Mucosa of descending colon (tissue), 3 donors: ENCODE measurements at regions not wholly inside any gene's neighbourhood (a gene's known extent, or its start where the extent isn't known, plus 50 kb on each side); places are given as distances from the start of the nearest gene placed in this dataset.

Experiments
- ATAC-seq: fragments of 200-7000 bp; cut with Tn5 transposase; one replicate; pipeline ENCODE4 v1.9.1; 2020; ENCODE audit warnings: mild to moderate bottlenecking, moderate library complexity
- DNase-seq, 3 donors: peaks; one replicate each; pipeline ENCODE4 v3.0.0-alpha.2; 2020
- H3K36me3 ChIP-seq: fragments of 200-600 bp; one replicate; pipeline ENCODE4 v1.8.0; 2021; ENCODE audit warnings: low read depth, mild to moderate bottlenecking
- H3K4me1 ChIP-seq: fragments of 200-600 bp; one replicate; pipeline ENCODE4 v1.8.0; 2021; ENCODE audit warnings: low read depth, mild to moderate bottlenecking
- H3K4me3 ChIP-seq: fragments of 200-600 bp; one replicate; pipeline ENCODE4 v1.8.0; 2021; ENCODE audit warnings: mild to moderate bottlenecking
- H3K9me3 ChIP-seq: fragments of 200-600 bp; one replicate; pipeline ENCODE4 v1.8.0; 2021; ENCODE audit warnings: mild to moderate bottlenecking
- intact Hi-C, 2 donors: fragments of 100-400 bp; cut with DNase I in 1 of 2; cut with micrococcal nuclease in 1 of 2; formaldehyde crosslinking; loops; one replicate each; pipeline versions ENCODE4 v1.11.0 to v1.11.1; 2022; cut with DNase I, micrococcal nuclease
- TF ChIP-seq, protein P1 (sequence below): fragments of 200-600 bp; IDR thresholded peaks from one replicate; pipeline ENCODE4 v1.8.0; 2022; ENCODE audit warnings: antibody characterized with exemption, mild to moderate bottlenecking
- donor health status: DM: no; HTN: no; CAD: no; lungs with moderate emphysema.
- donor health status: DM: no; HTN: no; CAD: no.
- donor health status: DM: no; HTN: yes; CAD: no.

DNA sequence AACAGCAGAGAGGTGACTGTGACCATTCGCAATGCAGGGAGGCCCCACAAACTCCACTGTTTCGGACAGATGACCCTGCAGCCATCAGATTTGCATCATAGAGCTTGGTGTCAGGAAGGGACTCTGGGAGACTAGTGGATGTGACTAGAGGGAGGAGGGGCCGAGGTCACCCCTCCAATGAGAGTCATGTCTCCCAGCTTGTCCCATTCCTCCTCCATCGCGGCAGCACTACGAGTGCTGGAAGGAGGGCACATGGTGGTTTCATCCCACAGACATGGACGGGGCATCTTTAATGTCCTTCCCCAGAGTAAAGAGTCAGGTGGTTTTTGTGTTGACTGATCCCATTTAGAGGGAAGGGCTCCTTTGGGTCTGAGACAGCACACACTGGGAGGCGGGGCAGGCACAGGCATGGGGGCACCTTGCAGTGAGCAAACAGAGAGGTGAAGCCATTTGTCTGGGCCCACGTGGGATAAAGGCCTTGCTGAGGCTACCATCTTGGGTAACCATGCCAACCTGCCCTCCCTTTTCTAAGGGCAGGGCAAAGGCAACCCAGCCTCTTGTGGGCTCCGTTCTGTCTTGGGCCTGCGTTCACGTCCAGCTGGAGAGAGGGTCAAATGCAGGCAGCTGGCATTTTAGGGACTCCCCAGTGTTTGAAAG, 208.1 kb downstream of the ASB1 start:
- Histone ChIP-seq H3K4me1 (no peaks in the 10 kb centered on the region), H3K36me3 (no peaks in the 10 kb centered on the region), H3K9me3 (no peaks in the 10 kb centered on the region), H3K4me3 (no peak overlapping the region)
- intact Hi-C loops: no loop called here
- TF ChIP-seq, protein P1, sequence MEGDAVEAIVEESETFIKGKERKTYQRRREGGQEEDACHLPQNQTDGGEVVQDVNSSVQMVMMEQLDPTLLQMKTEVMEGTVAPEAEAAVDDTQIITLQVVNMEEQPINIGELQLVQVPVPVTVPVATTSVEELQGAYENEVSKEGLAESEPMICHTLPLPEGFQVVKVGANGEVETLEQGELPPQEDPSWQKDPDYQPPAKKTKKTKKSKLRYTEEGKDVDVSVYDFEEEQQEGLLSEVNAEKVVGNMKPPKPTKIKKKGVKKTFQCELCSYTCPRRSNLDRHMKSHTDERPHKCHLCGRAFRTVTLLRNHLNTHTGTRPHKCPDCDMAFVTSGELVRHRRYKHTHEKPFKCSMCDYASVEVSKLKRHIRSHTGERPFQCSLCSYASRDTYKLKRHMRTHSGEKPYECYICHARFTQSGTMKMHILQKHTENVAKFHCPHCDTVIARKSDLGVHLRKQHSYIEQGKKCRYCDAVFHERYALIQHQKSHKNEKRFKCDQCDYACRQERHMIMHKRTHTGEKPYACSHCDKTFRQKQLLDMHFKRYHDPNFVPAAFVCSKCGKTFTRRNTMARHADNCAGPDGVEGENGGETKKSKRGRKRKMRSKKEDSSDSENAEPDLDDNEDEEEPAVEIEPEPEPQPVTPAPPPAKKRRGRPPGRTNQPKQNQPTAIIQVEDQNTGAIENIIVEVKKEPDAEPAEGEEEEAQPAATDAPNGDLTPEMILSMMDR: no peak
- DNase-seq (no peak), ATAC-seq (no peak)

DNA sequence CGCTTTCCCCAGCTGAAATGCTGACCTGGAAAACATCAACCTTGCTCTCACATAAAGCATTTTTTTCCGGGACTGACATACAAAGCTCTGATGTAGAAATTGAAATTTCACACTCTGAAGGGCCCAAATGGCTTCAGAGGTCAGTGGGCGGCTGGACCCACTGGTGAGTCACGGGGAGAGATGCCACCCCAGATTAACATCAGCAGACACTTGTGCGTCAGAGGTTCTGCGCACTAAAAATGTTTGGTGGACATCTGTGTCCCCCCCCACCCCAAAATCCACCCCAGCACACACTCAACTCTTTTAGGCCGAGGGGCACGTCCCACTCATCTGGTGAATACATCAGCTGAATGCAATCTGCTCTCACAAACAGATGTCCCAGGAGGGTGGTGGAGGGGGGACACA, 208.9 kb downstream of the ASB1 start:
- Histone ChIP-seq H3K9me3 (no peaks in the 10 kb centered on the region), H3K36me3 (no peaks in the 10 kb centered on the region), H3K4me3 (no peak overlapping the region), H3K4me1 (no peaks in the 10 kb centered on the region)
- ATAC-seq: no peak
- intact Hi-C loops: no loop called here
- TF ChIP-seq, protein P1: no peak
- no peak for DNase-seq

DNA sequence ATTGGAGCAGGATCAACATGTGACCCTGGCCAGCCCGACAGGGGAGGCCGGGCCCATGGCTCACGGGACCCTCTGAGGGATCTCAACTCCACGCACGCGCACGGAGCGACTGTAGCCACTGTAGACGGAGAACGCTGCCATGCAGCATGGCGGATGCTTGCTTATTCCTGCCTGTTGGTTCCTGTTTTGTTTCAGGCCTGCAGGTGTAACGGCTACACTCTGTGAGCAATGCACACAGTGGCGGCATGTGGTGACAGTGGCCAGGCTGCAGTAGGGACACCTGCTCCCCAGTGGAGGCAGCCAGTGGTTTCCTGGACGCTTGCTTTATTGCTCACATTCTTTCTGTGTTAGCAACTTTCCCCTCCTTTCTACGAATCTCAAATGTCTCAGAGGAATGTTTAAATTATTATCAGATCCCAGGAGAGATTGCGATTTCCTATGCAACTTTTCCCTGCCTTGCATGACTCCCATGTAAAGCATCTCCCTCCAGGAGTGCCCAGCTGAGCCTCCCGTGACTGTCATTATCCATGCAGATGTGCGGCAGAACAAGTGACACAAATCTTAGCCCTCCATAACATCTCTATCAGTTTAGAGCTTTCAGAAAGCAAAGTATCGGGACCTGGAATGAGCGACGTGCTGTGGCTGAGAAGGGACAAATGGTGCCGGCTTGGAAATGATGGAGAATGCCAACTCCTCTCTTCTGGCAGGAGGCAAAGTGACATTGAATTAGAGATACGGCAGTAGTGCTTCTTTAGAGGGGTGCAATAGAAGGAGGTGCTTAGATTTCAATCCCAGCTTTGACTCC, 209.7 kb downstream of the ASB1 start:
- TF ChIP-seq, protein P1: no peak
- no peaks in the 10 kb centered on the region for H3K9me3 ChIP-seq
- DNase-seq (no peak), ATAC-seq (no peak)
- no peak overlapping the region for H3K4me3 ChIP-seq
- no peaks in the 10 kb centered on the region for H3K36me3 ChIP-seq
- intact Hi-C loops: no loop called here
- no peaks in the 10 kb centered on the region for H3K4me1 ChIP-seq

GRCh38 chr2:238638100-238638981, 209.5 kb upstream of the TWIST2 start:
- H3K36me3 ChIP-seq: no peaks in the 10 kb centered on the region
- H3K4me1 ChIP-seq: no peaks in the 10 kb centered on the region
- TF ChIP-seq, protein P1: no peak
- intact Hi-C loops: no loop called here
- ATAC-seq (no peak), DNase-seq (no peak)
- no peak overlapping the region for H3K4me3 ChIP-seq
- no peaks in the 10 kb centered on the region for H3K9me3 ChIP-seq

DNA sequence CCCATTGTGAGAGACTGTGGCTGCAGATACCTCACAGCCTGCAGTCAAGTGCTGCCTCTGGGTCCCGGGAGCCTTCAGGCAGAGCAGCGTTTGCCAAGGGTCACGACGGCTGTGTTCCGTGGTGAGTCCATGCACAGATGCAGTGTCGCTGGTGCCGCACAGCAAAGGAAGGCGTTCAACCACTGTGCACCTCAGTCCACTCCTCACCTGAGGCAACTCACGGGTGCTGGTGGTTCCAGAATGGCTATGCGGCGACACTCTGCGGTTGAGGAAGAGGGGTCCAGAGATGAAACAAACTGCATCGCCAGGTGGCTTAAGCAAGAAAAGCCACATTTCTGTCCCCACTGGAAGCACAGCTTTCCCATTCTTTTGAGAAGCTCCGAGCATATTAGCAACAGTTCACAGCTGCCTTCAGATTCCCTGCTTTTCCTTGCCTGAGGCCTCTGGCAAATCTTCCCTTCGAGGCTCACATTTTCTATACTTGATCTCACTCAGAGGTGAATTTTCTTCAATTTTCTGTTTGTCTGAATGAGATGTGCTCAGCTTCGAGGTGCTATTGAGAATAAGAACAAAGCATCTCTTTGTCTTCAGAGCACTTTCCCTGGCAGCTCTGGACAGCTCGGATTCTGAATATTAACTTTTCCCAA, 208.8 kb upstream of the TWIST2 start:
- no peaks in the 10 kb centered on the region for H3K4me1 ChIP-seq
- TF ChIP-seq, protein P1: no peak
- DNase-seq: no peak
- ATAC-seq: no peak
- no peaks in the 10 kb centered on the region for H3K36me3 ChIP-seq
- no peak overlapping the region for H3K4me3 ChIP-seq
- no peaks in the 10 kb centered on the region for H3K9me3 ChIP-seq
- intact Hi-C loops: no loop called here
